SK-N-SH treated with all-trans-retinoic acid at 6 μM for 48 hours (cell line): ENCODE measurements at regions not wholly inside any gene's neighbourhood (a gene's known extent, or its start where the extent isn't known, plus 50 kb on each side); places are given as distances from the start of the nearest gene placed in this dataset.

ENCODE experiments used
- ARNTL ChIP-seq: fragments of 450-650 bp; formaldehyde crosslinking; IDR thresholded peaks from 2 replicates; pipeline ENCODE4 v1.5.0; 2020; ENCODE audit warnings: low read depth, mild to moderate bottlenecking, moderate library complexity, borderline replicate concordance
- BACH2 ChIP-seq: fragments of 250-450 bp; sonication (Bioruptor Pico); IDR thresholded peaks from 2 replicates; pipeline ENCODE4 v1.9.0; 2021; ENCODE audit warnings: mild to moderate bottlenecking, borderline replicate concordance
- OSR1 ChIP-seq: fragments of 250-450 bp; sonication (Bioruptor Pico); IDR thresholded peaks from 2 replicates; pipeline ENCODE4 v1.8.0; 2022; ENCODE audit warnings: moderate library complexity, mild to moderate bottlenecking, inconsistent platforms
- SNAI2 ChIP-seq: fragments of 250-450 bp; sonication (Bioruptor Pico); IDR thresholded peaks from 2 replicates; pipeline ENCODE4 v1.5.0; 2020; ENCODE audit warnings: mild to moderate bottlenecking, moderate library complexity
- ZC3H10 ChIP-seq: fragments of 250-450 bp; sonication (Bioruptor Pico); IDR thresholded peaks from 2 replicates; pipeline ENCODE4 v1.5.1; 2021; ENCODE audit warnings: mild to moderate bottlenecking, moderate library complexity
- ZFP3 ChIP-seq: fragments of 250-450 bp; sonication (Bioruptor Pico); IDR thresholded peaks from 2 replicates; pipeline ENCODE4 v1.5.0; 2020; ENCODE audit warnings: mild to moderate bottlenecking, moderate library complexity
- ZFP30 ChIP-seq: fragments of 450-650 bp; formaldehyde crosslinking; IDR thresholded peaks from 2 replicates; pipeline ENCODE4 v1.5.0; 2022; ENCODE audit warnings: mild to moderate bottlenecking, moderate library complexity
- ZNF70 ChIP-seq: fragments of 450-650 bp; formaldehyde crosslinking; IDR thresholded peaks from 2 replicates; pipeline ENCODE4 v1.5.0; 2020; ENCODE audit warnings: mild to moderate bottlenecking, moderate library complexity

- TF ChIP-seq ZFP30 (CRISPR knock-in tag), result no peak
- TF ChIP-seq SNAI2, result no peak
- no peak for TF ChIP-seq BACH2
- no peak for TF ChIP-seq ZFP3 (CRISPR knock-in tag)
- TF ChIP-seq ARNTL (CRISPR knock-in tag), result no peak
- no peak for TF ChIP-seq ZNF70 (CRISPR knock-in tag)
- no peak for TF ChIP-seq OSR1
- TF ChIP-seq ZC3H10 (CRISPR knock-in tag), result no peak
Measured at GRCh38 chr9:134239130-134239903, 75.0 kb upstream of the RNU6ATAC start.
